ENCODE measurements at regions not wholly inside any gene's neighbourhood (a gene's known extent, or its start where the extent isn't known, plus 50 kb on each side); places are given as distances from the start of the nearest gene placed in this dataset.

DNA sequence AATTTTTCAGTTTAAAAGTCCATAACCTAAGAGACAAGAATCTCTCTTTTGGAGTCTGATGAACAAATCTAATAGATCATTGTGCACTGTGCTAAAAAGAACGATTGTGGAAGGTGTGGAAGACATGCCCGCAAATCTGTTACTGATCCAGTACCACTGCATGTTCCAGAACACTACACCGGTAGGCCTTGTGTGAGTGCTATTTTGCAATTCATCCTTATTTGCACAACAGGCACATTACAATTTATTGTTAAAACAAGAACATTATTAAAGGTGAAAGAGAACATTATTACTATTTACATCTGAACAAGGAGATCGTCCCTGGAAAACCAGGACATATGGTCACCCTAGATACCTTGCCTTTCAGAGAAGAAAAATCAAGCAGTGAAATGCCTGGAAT is 205.7 kb upstream of the NECTIN3 start:
- Histone ChIP-seq H3K23ac (ENCODE audit: insufficient read length, low read depth, low read length) (no peak overlapping the region), H3K4ac (ENCODE audit: low read depth, low read length) (no peak overlapping the region), H2AFZ (ENCODE audit: low read length) (no peak overlapping the region), H2BK20ac (ENCODE audit: low read depth, low read length, poor library complexity, severe bottlenecking) (no peak overlapping the region), H3K23me2 (ENCODE audit: insufficient read length, low read depth, low read length, poor library complexity, severe bottlenecking) (no peaks in the 10 kb centered on the region), H4K5ac (ENCODE audit: insufficient read length, low read depth, low read length) (no peak overlapping the region), H4K91ac (ENCODE audit: insufficient read length, low read depth, low read length) (no peak overlapping the region), H4K20me1 (ENCODE audit: control insufficient read depth, insufficient read depth, insufficient read length) (no peaks in the 10 kb centered on the region), H3K79me1 (ENCODE audit: insufficient read depth, low read depth, low read length, poor library complexity, severe bottlenecking) (no peaks in the 10 kb centered on the region), H3K14ac (ENCODE audit: insufficient read depth, low read length) (no peak overlapping the region), H3K27ac (ENCODE audit: insufficient read length, low read depth, low read length) (no peak overlapping the region), H2BK5ac (ENCODE audit: insufficient read length, low read length) (no peak overlapping the region), H3K4me2 (ENCODE audit: insufficient read depth, insufficient read length, low read length) (no peak overlapping the region), H3K79me2 (ENCODE audit: insufficient read depth, low read length) (no peaks in the 10 kb centered on the region), H3K4me1 (ENCODE audit: insufficient read depth, low read length) (no peaks in the 10 kb centered on the region), H3K27me3 (ENCODE audit: insufficient read depth, low read length) (no peaks in the 10 kb centered on the region), H2BK12ac (ENCODE audit: insufficient read length, low read depth, low read length) (no peak overlapping the region), H2BK15ac (ENCODE audit: low read depth, low read length) (no peak overlapping the region), H3K9ac (ENCODE audit: extremely low read depth, insufficient read length, low read length) (no peak overlapping the region), H3K56ac (ENCODE audit: insufficient read length, low read depth, low read length) (no peak overlapping the region), H2BK120ac (ENCODE audit: low read depth, low read length, poor library complexity, severe bottlenecking) (no peak overlapping the region), H3K9me3 (ENCODE audit: control insufficient read depth, low read depth, low read length) (no peaks in the 10 kb centered on the region), H2AK5ac (ENCODE audit: insufficient read length, low read length) (no peak overlapping the region), H3K18ac (ENCODE audit: insufficient read length, low read depth, low read length) (no peak overlapping the region), H4K8ac (replicated peaks; ENCODE audit: insufficient read length, low read depth, low read length) (no peak overlapping the region), H3T11ph (ENCODE audit: low read length) (no peak overlapping the region)
- no peaks in the 10 kb centered on the region for H3K9me3 Mint-ChIP-seq
- H3K27me3 Mint-ChIP-seq (ENCODE audit: low read depth) = no peaks in the 10 kb centered on the region
- no CpG with 5 or more reads among the region's 4 CpGs for WGBS (ENCODE audit: extremely low coverage, insufficient read length, low lambda C conversion rate)
- DNase-seq = no peak
- no peak overlapping the region for H3K27ac Mint-ChIP-seq
- TF ChIP-seq, protein P1, sequence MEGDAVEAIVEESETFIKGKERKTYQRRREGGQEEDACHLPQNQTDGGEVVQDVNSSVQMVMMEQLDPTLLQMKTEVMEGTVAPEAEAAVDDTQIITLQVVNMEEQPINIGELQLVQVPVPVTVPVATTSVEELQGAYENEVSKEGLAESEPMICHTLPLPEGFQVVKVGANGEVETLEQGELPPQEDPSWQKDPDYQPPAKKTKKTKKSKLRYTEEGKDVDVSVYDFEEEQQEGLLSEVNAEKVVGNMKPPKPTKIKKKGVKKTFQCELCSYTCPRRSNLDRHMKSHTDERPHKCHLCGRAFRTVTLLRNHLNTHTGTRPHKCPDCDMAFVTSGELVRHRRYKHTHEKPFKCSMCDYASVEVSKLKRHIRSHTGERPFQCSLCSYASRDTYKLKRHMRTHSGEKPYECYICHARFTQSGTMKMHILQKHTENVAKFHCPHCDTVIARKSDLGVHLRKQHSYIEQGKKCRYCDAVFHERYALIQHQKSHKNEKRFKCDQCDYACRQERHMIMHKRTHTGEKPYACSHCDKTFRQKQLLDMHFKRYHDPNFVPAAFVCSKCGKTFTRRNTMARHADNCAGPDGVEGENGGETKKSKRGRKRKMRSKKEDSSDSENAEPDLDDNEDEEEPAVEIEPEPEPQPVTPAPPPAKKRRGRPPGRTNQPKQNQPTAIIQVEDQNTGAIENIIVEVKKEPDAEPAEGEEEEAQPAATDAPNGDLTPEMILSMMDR (conservative IDR thresholded peaks at IDR 0.05) = no peak
- H3K4me3 Mint-ChIP-seq = no peak overlapping the region
- H3K4me1 Mint-ChIP-seq = no peaks in the 10 kb centered on the region
- no peaks in the 10 kb centered on the region for H3K36me3 Mint-ChIP-seq (ENCODE audit: insufficient read depth in 1 of 3, low read depth in 3 of 3)

Measured in H9 (cell line).